H9 (cell line): ENCODE measurements at regions not wholly inside any gene's neighbourhood (a gene's known extent, or its start where the extent isn't known, plus 50 kb on each side); places are given as distances from the start of the nearest gene placed in this dataset.

Source experiments
- DNase-seq: peaks from one replicate; pipeline ENCODE4 v3.0.0-alpha.2; 2017
- H2AFZ ChIP-seq: one replicate; pipeline ENCODE4 v1.6.1; 2013; ENCODE audit warnings: mild to moderate bottlenecking, low read length, control low read depth, moderate library complexity
- H2AK5ac ChIP-seq: 2 replicates; pipeline ENCODE4 v1.6.1; 2013; ENCODE audit warnings: low read length, control low read depth, mixed read lengths; ENCODE audit not compliant: insufficient read length
- H2BK120ac ChIP-seq: one replicate; pipeline ENCODE4 v1.6.1; 2013; ENCODE audit warnings: low read depth, mild to moderate bottlenecking, low read length, control low read depth, inconsistent platforms; ENCODE audit not compliant: poor library complexity, severe bottlenecking
- H2BK12ac ChIP-seq: 2 replicates; pipeline ENCODE4 v1.6.1; 2013; ENCODE audit warnings: low read length, control low read depth, mixed read lengths, low read depth; ENCODE audit not compliant: insufficient read length
- H2BK15ac ChIP-seq: 2 replicates; pipeline ENCODE4 v1.6.1; 2013; ENCODE audit warnings: low read depth, low read length, control low read depth
- H2BK20ac ChIP-seq: one replicate; pipeline ENCODE4 v1.6.1; 2013; ENCODE audit warnings: low read depth, mild to moderate bottlenecking, low read length, control low read depth, inconsistent platforms; ENCODE audit not compliant: poor library complexity, severe bottlenecking
- H2BK5ac ChIP-seq: 2 replicates; pipeline ENCODE4 v1.6.1; 2013; ENCODE audit warnings: low read length, control low read depth, mixed read lengths; ENCODE audit not compliant: insufficient read length
- H3K14ac ChIP-seq: 2 replicates; pipeline ENCODE4 v1.6.1; 2013; ENCODE audit warnings: low read length, control low read depth; ENCODE audit not compliant: insufficient read depth
- H3K18ac ChIP-seq: 2 replicates; pipeline ENCODE4 v1.6.1; 2013; ENCODE audit warnings: low read depth, mild to moderate bottlenecking, mixed read lengths, low read length, control low read depth; ENCODE audit not compliant: insufficient read length
- H3K23ac ChIP-seq: 2 replicates; pipeline ENCODE4 v1.6.1; 2013; ENCODE audit warnings: low read length, control low read depth, mixed read lengths, low read depth; ENCODE audit not compliant: insufficient read length
- H3K23me2 ChIP-seq: 2 replicates; pipeline ENCODE4 v1.6.1; 2013; ENCODE audit warnings: low read depth, mild to moderate bottlenecking, mixed read lengths, low read length, control low read depth; ENCODE audit not compliant: insufficient read length, poor library complexity, severe bottlenecking
- H3K27ac ChIP-seq: 2 replicates; pipeline ENCODE4 v1.5.1; 2013; ENCODE audit warnings: low read length, control low read depth, mixed read lengths, low read depth; ENCODE audit not compliant: insufficient read length
- H3K27me3 ChIP-seq: 2 replicates; pipeline ENCODE4 v1.6.1; 2013; ENCODE audit warnings: low read length, control low read depth, inconsistent platforms; ENCODE audit not compliant: insufficient read depth
- H3K4ac ChIP-seq: 2 replicates; pipeline ENCODE4 v1.6.1; 2013; ENCODE audit warnings: low read depth, mild to moderate bottlenecking, control low read depth, inconsistent platforms, low read length, moderate library complexity
- H3K4me1 ChIP-seq: 2 replicates; pipeline ENCODE4 v1.6.1; 2013; ENCODE audit warnings: low read length, control low read depth, inconsistent platforms; ENCODE audit not compliant: insufficient read depth
- H3K4me2 ChIP-seq: 2 replicates; pipeline ENCODE4 v1.6.1; 2013; ENCODE audit warnings: low read length, control low read depth, mixed read lengths; ENCODE audit not compliant: insufficient read length, insufficient read depth
- H3K56ac ChIP-seq: 2 replicates; pipeline ENCODE4 v1.6.1; 2013; ENCODE audit warnings: low read depth, mild to moderate bottlenecking, mixed read lengths, low read length, control low read depth; ENCODE audit not compliant: insufficient read length
- H3K79me1 ChIP-seq: 2 replicates; pipeline ENCODE4 v1.6.1; 2013; ENCODE audit warnings: low read depth, mild to moderate bottlenecking, moderate library complexity, low read length, control low read depth, inconsistent platforms; ENCODE audit not compliant: insufficient read depth, poor library complexity, severe bottlenecking
- H3K79me2 ChIP-seq: 2 replicates; pipeline ENCODE4 v1.6.1; 2013; ENCODE audit warnings: low read length, control low read depth, inconsistent platforms; ENCODE audit not compliant: insufficient read depth
- H3K9ac ChIP-seq: 2 replicates; pipeline ENCODE4 v1.6.1; 2013; ENCODE audit warnings: low read length, control low read depth, mixed read lengths; ENCODE audit not compliant: insufficient read length; ENCODE audit errors: extremely low read depth
- H3K9me3 ChIP-seq: one replicate; pipeline ENCODE4 v1.6.1; 2013; ENCODE audit warnings: low read depth, low read length, inconsistent platforms; ENCODE audit not compliant: control insufficient read depth
- H3T11ph ChIP-seq: one replicate; pipeline ENCODE4 v1.6.1; 2013; ENCODE audit warnings: mild to moderate bottlenecking, low read length, control low read depth, inconsistent platforms
- H4K20me1 ChIP-seq: one replicate; pipeline ENCODE4 v1.6.1; 2013; ENCODE audit not compliant: control insufficient read depth, insufficient read length, insufficient read depth
- H4K5ac ChIP-seq: 2 replicates; pipeline ENCODE4 v1.6.1; 2013; ENCODE audit warnings: low read depth, mild to moderate bottlenecking, mixed read lengths, low read length, control low read depth; ENCODE audit not compliant: insufficient read length
- H4K8ac ChIP-seq: replicated peaks from 2 replicates; pipeline ENCODE4 v1.6.1; 2013; ENCODE audit warnings: low read length, control low read depth, mixed read lengths, low read depth; ENCODE audit not compliant: insufficient read length
- H4K91ac ChIP-seq: 2 replicates; pipeline ENCODE4 v1.6.1; 2013; ENCODE audit warnings: low read depth, mild to moderate bottlenecking, moderate library complexity, mixed read lengths, low read length, control low read depth; ENCODE audit not compliant: insufficient read length
- H3K27ac Mint-ChIP-seq, 3 experiments: 2 replicates in 2 of 3; 3 replicates in 1 of 3; pipeline ENCODE4 v1.8.0; 2020 to 2021; ENCODE audit warnings: mixed read lengths in 3 of 3, mild to moderate bottlenecking in 1 of 3, moderate library complexity in 1 of 3
- H3K27me3 Mint-ChIP-seq: 2 replicates; pipeline ENCODE4 v1.8.0; 2021; ENCODE audit warnings: low read depth, mild to moderate bottlenecking, moderate library complexity, mixed read lengths
- H3K36me3 Mint-ChIP-seq, 3 experiments: 2 replicates in 2 of 3; 3 replicates in 1 of 3; pipeline ENCODE4 v1.8.0; 2020 to 2021; ENCODE audit warnings: low read depth in 3 of 3, mixed read lengths in 3 of 3; ENCODE audit not compliant: insufficient read depth in 1 of 3
- H3K4me1 Mint-ChIP-seq, 2 experiments: 2 replicates each; pipeline ENCODE4 v1.8.0; 2020; ENCODE audit warnings: mixed read lengths in 2 of 2
- H3K4me3 Mint-ChIP-seq, 2 experiments: 2 replicates in 1 of 2; 3 replicates in 1 of 2; pipeline ENCODE4 v1.8.0; 2020 to 2021; ENCODE audit warnings: mild to moderate bottlenecking in 2 of 2, mixed read lengths in 2 of 2, moderate library complexity in 1 of 2
- H3K9me3 Mint-ChIP-seq, 2 experiments: 2 replicates in 1 of 2; 3 replicates in 1 of 2; pipeline ENCODE4 v1.8.0; 2020; ENCODE audit warnings: mild to moderate bottlenecking in 2 of 2, mixed read lengths in 2 of 2, moderate library complexity in 1 of 2
- CTCF ChIP-seq: fragments of 200-600 bp; sonication (generic); conservative IDR thresholded peaks from 3 replicates; pipeline ENCODE4 v1.8.0; 2021; ENCODE audit warnings: antibody characterized with exemption, mild to moderate bottlenecking
- WGBS: extraction: QIAGEN DNeasy Blood & Tissue Kit; methylation state at CpG from one replicate; pipeline ENCODE4 v1.1.7; 2013; ENCODE audit warnings: missing lambda C conversion rate, low lambda C conversion rate, mixed read lengths; ENCODE audit not compliant: insufficient read length; ENCODE audit errors: extremely low coverage; 5-methylcytosine and 5-hydroxymethylcytosine counted together

GRCh38 chrX:63920875-63921274, 135.9 kb upstream of the ARHGEF9 start:
- Histone ChIP-seq H3T11ph (no peak overlapping the region), H2BK5ac (no peak overlapping the region), H3K4ac (no peak overlapping the region), H2AK5ac (no peak overlapping the region), H3K56ac (no peak overlapping the region), H2BK12ac (no peak overlapping the region), H3K79me2 (no peaks in the 10 kb centered on the region), H3K4me1 (no peaks in the 10 kb centered on the region), H3K23me2 (no peaks in the 10 kb centered on the region), H4K91ac (no peak overlapping the region), H3K9ac (no peak overlapping the region), H3K27ac (no peak overlapping the region), H4K8ac (no peak overlapping the region), H3K27me3 (no peaks in the 10 kb centered on the region), H3K4me2 (no peak overlapping the region), H2BK20ac (no peak overlapping the region), H3K79me1 (no peaks in the 10 kb centered on the region), H3K9me3 (peaks cover 58% of the 10 kb centered on the region), H3K23ac (no peak overlapping the region), H3K14ac (no peak overlapping the region), H2AFZ (no peak overlapping the region), H4K5ac (no peak overlapping the region), H4K20me1 (no peaks in the 10 kb centered on the region), H2BK120ac (no peak overlapping the region), H2BK15ac (no peak overlapping the region), H3K18ac (no peak overlapping the region)
- no peak for TF ChIP-seq CTCF
- peaks cover 19 to 33% (median 29%) of the 10 kb centered on the region in 3 experiments for H3K36me3 Mint-ChIP-seq
- H3K27me3 Mint-ChIP-seq, result no peaks in the 10 kb centered on the region; the same call in none of the 2 replicates
- DNase-seq, result no peak
- H3K27ac Mint-ChIP-seq, result no peak overlapping the region
- WGBS, result no CpG with 5 or more reads among the region's 2 CpGs
- H3K4me3 Mint-ChIP-seq, result no peak overlapping the region
- no peaks in the 10 kb centered on the region; a peak in 1 of 4 replicates for H3K4me1 Mint-ChIP-seq
- peaks cover 88 to 89% of the 10 kb centered on the region in 2 experiments for H3K9me3 Mint-ChIP-seq
